ENCODE measurements at regions not wholly inside any gene's neighbourhood (a gene's known extent, or its start where the extent isn't known, plus 50 kb on each side); places are given as distances from the start of the nearest gene placed in this dataset.
A peak's percentile ranks its signal among the peaks of the same experiment; 100 is the strongest.
"Not testable (repeated sequence)": the region's sequence is repeated elsewhere in the genome, so short reads cannot be mapped to it uniquely, and the experiment has no call there.

- no peak for DNase-seq
Observed at GRCh38 chr21:28391938-28392849, 600.5 kb downstream of the LTN1 start.

DNA sequence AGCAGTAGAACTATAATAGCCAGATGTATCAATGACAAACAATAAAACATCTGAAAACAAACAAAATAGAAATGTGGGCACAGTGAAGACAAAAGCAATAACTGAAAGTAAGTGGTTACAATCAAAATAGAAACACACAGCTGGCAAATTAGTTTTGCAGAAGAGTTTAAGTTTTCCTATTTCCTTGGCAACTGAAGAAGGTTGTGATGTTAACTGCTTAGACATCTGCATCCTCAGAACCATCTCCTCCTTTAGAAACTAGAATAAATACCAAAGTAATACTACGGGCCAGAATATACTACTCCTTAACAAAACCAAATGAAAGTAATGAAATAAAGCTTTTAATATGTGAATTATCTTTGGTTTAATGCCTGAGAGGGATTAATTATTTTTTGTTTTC is 605.5 kb downstream of the LTN1 start:
- no peak for DNase-seq

GRCh38 chr21:28385845-28386244 is 606.8 kb downstream of the LTN1 start:
- DNase-seq = no peak

- DNase-seq = not testable (repeated sequence)
Observed at GRCh38 chr21:28381000-28381745, 611.5 kb downstream of the LTN1 start.

- no peak for DNase-seq
Observed at GRCh38 chr21:28380241-28380640, 612.4 kb downstream of the LTN1 start.

GRCh38 chr21:28378026-28378425 is 614.7 kb downstream of the LTN1 start:
- no peak for DNase-seq

DNA sequence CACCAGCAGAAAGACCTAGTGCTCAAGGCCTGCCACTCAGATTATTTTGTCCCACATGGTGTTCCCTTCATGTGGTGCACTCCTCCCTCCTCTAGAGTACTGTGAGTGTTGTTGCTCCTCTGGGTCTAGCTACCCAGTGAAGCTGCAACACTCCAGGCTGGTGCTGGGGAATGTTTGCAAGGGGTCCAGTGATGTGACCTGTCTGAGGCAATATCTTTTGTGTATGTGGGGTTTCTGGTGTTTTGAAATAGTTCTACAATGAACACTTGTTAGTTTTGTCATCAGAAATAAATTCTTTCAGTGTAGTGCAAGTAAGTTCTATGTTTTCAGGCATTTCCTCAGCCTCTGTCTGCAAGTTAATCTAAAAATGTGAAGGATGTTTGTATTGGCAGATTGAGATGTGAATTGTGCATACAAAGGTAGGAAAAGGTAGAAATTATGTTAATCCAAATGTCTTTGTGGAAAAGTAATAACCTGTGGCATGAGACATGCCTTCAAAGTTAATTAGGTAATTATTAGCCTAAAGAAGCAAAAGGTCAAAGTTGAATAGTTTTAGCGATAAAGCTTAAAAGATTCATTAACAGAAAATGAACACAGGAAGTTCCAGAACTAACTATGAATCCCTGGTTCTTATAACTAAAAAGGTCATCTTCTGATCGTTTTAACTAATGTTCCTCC is 616.8 kb downstream of the LTN1 start:
- no peak for DNase-seq

GRCh38 chr21:28374881-28375280 is 617.8 kb downstream of the LTN1 start:
- DNase-seq = no peak

DNA sequence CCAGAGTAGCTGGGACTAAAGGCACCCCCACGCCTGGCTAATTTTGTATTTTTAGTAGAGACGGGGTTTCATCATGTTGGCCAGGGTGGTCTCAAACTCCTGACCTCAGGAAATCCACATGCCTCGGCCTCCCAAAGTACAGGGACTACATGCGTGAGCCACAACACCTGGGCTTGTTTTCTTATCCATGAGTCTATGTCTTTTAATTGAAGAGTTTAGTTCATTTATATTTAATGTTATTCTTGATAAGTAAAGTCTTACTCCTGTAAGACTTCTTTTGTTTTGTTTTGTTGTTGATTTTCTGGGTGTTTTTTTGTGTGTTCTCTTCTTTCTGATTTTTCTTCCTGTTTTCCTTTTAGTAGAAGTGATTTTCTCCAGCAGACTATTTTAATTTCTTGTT is 621.0 kb downstream of the LTN1 start:
- DNase-seq = no peak

GRCh38 chr21:28359300-28359699 is 633.4 kb downstream of the LTN1 start:
- DNase-seq = no peak

DNA sequence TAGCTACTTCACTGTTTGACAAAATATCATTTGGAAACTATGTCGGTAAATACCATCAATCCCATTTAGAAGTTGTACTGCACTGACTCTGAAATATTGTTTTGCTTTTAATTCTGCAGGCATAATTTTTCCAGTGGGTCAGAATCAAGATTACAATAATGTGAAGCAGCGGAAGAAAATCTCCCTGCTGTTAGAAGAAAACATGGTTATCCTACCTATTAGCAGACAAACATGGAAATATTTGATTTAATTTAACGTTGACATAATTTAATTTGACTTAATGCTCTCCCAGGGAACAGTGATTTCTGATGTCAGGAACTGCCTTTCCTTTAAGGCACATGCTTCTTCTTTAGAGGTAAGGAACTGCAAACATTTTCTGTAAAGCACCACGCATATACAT is 634.0 kb downstream of the LTN1 start:
- DNase-seq = no peak

DNA sequence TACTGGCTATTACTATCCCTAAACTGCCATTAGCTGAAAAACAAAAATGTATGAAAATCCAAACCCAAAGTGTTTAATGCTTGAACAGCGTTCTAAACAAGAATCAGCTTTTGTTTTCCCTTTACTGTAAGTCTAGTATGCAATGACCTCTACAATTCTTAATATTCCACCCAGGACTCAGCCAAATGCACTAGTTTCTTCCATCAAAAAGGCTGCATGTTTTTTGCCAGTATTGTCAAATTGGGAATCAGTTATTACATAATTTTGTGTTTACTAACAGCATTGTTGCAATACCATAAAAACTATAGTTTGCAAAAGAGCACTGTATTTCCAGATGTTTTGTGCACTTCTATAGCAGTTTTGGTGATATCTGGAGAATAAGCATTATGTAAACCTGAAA is 634.5 kb downstream of the LTN1 start:
- DNase-seq = no peak

- DNase-seq = no peak
Observed at GRCh38 chr21:28357743-28358142, 634.9 kb downstream of the LTN1 start.

DNA sequence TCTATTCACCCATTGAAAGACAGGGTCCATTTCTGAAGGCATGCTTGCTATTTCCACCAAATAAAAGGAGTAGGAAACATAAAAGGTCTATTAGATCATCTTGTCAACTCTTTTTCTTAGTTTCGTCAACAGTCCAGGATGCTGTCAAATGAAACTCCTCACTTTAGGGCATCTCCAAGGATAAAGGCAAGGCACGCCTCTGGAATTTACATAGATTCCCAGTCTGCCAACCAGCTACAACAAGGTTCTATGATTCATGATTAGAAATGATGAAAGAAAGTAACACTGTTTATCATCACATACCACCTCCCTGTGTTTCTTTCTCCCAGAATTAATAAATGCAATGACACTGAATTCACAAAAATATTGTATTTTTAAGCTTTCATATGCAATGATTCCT is 636.3 kb downstream of the LTN1 start:
- DNase-seq = no peak

DNA sequence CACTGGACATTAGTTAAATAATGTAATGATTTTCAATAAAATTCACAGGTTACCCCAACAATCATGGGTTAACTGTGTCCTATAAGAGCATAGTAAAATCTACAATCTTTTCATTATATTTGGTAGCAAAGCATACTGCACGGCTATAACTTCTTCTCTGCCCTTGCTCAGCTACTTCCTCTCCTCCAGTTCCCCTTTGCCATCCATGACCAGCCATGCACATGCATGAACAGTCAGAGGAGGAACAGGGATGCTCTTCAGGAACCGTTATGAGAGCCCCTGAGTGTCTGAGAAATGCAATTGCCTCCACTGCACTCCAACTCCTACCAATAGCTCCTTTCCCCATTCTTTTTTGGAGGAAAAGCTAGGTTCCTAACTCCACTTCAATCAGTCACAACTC is 646.7 kb downstream of the LTN1 start:
- no peak for DNase-seq

- no peak for DNase-seq
Observed at GRCh38 chr21:28344985-28345384, 647.7 kb downstream of the LTN1 start.

- DNase-seq = no peak
Observed at GRCh38 chr21:28342212-28342810, 650.4 kb downstream of the LTN1 start.

GRCh38 chr21:28339403-28339802 is 653.3 kb downstream of the LTN1 start:
- DNase-seq = no peak

DNA sequence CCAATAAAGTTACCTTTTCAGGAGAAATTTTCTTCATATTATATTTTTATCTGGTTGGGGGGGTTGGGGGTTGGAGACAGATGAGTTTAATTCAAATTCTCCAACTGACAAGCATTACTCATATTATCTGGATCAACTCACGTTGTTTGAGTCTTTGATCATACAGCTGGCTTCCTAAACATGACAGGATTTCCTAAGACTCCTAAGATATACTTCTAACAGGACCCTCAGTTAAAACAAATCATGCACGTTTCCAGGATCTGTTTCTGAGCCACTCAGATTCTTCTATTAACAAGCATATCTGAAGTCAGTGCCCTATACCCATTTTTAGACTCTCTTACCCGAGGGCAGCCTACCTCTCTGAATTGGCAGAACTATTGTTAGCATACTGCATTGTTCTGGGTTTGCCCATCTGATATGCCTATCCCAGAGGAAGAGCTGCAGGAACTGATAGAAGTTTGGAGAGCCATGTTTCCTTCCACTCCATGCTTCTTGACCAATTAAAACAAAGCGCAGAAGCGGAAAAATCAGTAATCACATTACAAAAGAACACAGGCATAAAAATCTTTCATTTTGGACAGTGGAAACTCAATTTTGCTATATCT is 653.9 kb downstream of the LTN1 start:
- no peak for DNase-seq

GRCh38 chr21:28337315-28337714 is 655.4 kb downstream of the LTN1 start:
- DNase-seq = peak; percentile 58

DNA sequence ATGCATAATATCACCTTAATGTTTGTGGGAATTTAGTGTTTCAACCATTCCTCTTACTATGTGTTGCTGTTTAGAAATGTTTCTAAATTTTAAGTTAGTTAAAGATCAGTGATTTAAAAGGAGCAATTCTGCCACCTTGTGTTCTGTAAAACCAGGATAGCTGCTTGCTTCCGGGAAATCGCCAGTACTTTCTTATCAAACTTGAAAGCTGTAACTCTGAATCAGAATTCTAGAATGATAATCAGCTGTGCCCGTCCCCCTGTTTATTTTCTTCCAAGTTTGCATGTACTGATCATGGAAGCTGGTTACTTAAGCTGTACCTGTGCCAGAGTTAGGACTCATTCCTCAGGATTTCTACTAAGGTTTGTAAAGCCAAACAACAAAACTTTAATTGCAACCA is 656.4 kb downstream of the LTN1 start:
- DNase-seq = peak; percentile 77

- DNase-seq = no peak
Observed at GRCh38 chr21:28334407-28334806, 658.3 kb downstream of the LTN1 start.

DNA sequence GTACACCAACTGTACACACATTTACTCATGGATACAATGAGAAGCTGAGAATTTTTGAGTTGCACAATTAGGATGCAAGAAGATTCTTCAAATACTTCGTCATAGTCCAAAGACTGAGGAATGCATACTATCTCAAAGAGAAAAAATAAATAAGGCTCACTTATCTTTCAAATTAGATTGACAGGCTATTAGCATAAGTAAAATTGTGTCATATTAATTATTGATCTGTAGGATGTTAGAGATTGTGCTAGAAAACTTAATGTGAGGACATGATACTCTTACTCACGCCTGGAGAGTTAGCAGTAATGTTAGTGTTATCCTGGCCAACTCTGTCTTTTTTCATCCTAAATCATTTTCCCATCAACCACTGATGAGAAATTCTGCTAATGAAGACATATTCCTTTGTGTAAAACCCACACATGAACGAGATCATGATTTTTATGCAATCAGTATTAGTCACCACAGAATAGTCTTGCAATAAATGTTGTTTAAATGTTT is 659.0 kb downstream of the LTN1 start:
- DNase-seq = no peak

Data from amniotic stem cell (primary cell).